MG63 (cell line): ENCODE measurements at regions not wholly inside any gene's neighbourhood (a gene's known extent, or its start where the extent isn't known, plus 50 kb on each side); places are given as distances from the start of the nearest gene placed in this dataset.

Experiments used
- DNase-seq: peaks from one replicate; pipeline ENCODE4 v3.0.0-alpha.2; 2020
- H3K27me3 ChIP-seq: fragments of 250-450 bp; sonication (Bioruptor Pico); 2 replicates; pipeline ENCODE4 v1.5.1; 2020; ENCODE audit warnings: mild to moderate bottlenecking, moderate library complexity
- H3K36me3 ChIP-seq: fragments of 250-450 bp; sonication (Bioruptor Pico); 2 replicates; pipeline ENCODE4 v1.5.1; 2020; ENCODE audit warnings: mild to moderate bottlenecking, moderate library complexity
- H3K4me3 ChIP-seq: fragments of 250-450 bp; sonication (Bioruptor Pico); 2 replicates; pipeline ENCODE4 v1.5.1; 2020; ENCODE audit warnings: mild to moderate bottlenecking, moderate library complexity
- H3K9me3 ChIP-seq: fragments of 250-450 bp; sonication (Bioruptor Pico); 2 replicates; pipeline ENCODE4 v1.5.1; 2020; ENCODE audit warnings: mild to moderate bottlenecking, moderate library complexity

- Histone ChIP-seq H3K36me3 (no peaks in the 10 kb centered on the region), H3K4me3 (no peak overlapping the region), H3K9me3 (no peaks in the 10 kb centered on the region), H3K27me3 (no peaks in the 10 kb centered on the region)
- no peak for DNase-seq
Observed at GRCh38 chr1:2878591-2878990, 77.1 kb upstream of the TTC34 start.

- no peaks in the 10 kb centered on the region for H3K27me3 ChIP-seq
- no peak overlapping the region for H3K4me3 ChIP-seq
- H3K36me3 ChIP-seq: no peaks in the 10 kb centered on the region
- H3K9me3 ChIP-seq: no peaks in the 10 kb centered on the region
- DNase-seq: no peak
Observed at GRCh38 chr1:2879026-2879425, 77.5 kb upstream of the TTC34 start.

DNA sequence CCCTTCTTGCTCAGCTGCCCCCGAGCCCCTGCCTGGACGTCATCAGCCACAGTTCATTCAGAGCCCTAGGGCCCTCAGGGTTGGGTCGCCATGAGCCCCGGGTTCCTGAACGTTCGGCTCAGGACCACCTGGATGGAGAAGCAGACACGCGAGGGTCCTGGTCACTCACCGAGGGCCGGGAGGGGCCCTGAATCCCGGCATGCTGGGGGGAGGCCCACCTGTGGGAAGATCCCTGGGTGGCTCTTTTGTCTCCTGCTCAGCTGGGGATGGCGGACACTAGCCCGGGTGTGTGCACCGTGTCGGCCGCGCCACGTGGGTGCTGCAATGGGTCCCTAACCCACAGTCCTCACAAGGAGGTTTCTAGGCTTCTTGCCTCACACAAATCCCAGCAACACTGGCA is 78.1 kb upstream of the TTC34 start:
- Histone ChIP-seq H3K27me3 (no peaks in the 10 kb centered on the region), H3K9me3 (no peaks in the 10 kb centered on the region), H3K4me3 (no peak overlapping the region), H3K36me3 (no peaks in the 10 kb centered on the region)
- no peak for DNase-seq

DNA sequence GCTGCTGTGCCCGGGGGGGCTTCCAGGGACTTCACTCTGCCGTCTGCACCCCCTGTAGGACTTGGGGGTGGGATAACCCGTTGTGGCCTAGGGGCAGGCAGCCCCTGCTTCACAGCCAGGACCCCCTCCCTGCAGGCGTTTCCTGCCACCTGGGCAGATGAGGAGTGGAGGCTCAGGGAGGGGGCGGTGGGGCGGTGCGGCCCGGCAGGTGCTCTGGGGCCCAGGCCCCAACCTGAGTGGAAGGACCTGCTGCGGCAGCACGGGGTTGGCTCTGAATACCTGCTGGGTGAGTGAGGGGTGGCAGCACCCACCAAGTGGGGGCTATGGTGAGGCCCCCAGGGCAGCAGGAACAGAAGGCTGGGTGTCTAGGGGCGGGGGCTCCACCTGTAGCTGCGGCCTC is 78.6 kb upstream of the TTC34 start:
- no peak for DNase-seq
- Histone ChIP-seq H3K9me3 (no peaks in the 10 kb centered on the region), H3K36me3 (no peaks in the 10 kb centered on the region), H3K27me3 (no peaks in the 10 kb centered on the region), H3K4me3 (no peak overlapping the region)

DNA sequence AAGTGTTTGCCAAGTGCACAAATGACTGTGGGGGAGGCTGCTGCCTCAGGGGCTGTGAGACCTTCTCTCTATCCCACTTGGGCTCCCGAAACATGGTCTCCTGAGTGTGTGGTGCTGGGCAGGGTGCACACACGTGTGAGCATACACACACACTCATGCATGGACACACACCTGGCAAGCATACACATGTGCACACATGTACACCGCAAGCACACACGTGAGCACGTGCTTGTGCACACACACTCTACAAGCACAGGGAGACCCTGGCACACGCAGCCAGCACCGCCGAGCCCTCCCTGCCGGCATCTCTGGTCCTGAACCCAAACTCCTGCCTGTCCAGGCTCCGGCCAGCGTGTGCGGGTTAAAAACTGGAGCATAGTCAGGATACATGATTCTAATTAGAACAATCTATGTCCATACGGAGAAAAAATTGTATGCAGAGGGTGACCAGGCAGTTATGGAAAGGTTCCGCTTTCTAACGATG is 79.4 kb upstream of the TTC34 start:
- no peaks in the 10 kb centered on the region for H3K9me3 ChIP-seq
- no peaks in the 10 kb centered on the region for H3K36me3 ChIP-seq
- H3K27me3 ChIP-seq: no peaks in the 10 kb centered on the region
- DNase-seq: no peak
- H3K4me3 ChIP-seq: no peak overlapping the region

DNA sequence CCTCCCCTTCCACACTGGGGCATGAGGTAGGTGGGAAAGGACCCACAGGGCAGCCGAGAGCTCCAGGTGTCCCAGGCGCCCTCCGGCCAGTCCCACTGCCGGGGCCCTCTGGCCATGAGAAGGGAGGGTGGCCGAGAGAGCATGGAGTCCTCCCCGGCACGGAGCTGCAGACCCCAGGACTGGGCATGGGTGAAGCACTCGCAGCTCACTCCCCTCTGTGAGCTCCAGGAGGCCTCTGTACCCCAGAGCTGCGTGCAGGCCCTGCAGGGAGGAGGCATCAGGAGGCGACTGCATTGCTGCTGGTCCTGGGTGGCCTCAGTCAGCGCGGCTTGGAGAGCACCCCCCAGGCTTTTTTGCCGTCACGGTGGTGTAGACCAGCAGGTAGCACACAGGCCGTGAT is 80.1 kb upstream of the TTC34 start:
- no peaks in the 10 kb centered on the region for H3K36me3 ChIP-seq
- H3K27me3 ChIP-seq: no peaks in the 10 kb centered on the region
- DNase-seq: no peak
- H3K4me3 ChIP-seq: no peak overlapping the region
- no peaks in the 10 kb centered on the region for H3K9me3 ChIP-seq

DNA sequence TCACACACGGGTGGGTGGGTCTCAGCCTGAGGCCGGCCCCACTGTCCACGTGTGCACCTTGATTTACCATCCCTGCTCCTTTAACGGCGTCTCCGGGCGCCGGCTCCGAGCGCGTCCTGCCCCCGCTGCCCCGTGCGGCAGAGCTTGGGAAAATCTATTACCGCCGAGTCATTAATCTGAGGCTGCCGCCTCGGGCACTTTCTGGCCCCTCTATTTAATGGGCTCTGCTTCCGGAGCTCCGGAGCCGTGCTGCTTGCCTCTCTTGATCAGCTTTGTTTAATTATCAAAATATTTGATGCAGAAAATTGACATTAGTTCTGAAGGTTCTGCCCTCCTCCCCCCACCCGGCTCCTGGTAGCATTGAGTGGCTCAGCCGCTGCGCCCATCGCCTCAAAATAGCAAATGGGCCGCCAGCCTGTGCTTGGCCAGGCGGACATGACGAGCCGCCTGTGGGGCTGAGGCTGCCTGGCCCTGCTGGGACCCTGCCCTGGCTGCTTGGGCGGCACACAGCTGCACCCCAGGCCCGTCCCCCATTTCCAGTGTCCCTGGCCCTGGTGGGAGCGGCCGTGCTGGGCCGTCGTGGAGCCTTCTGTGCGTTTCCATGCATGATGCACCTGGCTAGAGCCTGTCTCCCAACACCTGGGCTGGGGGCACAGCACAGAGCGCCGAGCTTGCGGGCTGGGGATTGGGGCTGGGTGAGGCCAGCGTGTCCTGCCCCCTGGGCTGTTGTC is 81.6 kb upstream of the TTC34 start:
- H3K4me3 ChIP-seq: no peak overlapping the region
- H3K27me3 ChIP-seq: no peaks in the 10 kb centered on the region
- no peak for DNase-seq
- no peaks in the 10 kb centered on the region for H3K9me3 ChIP-seq
- H3K36me3 ChIP-seq: no peaks in the 10 kb centered on the region

DNA sequence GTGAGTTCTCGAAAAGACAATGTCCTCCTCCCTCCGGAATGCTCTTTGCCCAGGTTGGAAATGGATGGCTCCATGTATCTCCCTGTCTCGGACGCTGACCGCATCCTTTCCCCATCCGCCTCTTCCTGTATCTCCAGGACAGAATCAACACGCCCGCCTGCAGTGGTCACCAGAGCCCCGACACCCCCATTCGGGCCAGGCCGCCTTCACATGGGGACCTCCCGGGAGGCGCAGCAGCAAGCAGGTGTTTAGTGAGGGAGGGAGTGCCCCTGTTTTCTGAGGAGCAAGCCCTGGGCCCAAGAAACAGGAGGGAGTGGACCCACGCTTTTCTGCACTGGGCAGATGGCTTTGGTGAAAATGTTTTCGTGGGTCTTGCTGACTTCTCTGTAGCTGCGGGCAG is 83.5 kb upstream of the TTC34 start:
- Histone ChIP-seq H3K36me3 (no peaks in the 10 kb centered on the region), H3K27me3 (no peaks in the 10 kb centered on the region), H3K9me3 (no peaks in the 10 kb centered on the region), H3K4me3 (no peak overlapping the region)
- no peak for DNase-seq

DNA sequence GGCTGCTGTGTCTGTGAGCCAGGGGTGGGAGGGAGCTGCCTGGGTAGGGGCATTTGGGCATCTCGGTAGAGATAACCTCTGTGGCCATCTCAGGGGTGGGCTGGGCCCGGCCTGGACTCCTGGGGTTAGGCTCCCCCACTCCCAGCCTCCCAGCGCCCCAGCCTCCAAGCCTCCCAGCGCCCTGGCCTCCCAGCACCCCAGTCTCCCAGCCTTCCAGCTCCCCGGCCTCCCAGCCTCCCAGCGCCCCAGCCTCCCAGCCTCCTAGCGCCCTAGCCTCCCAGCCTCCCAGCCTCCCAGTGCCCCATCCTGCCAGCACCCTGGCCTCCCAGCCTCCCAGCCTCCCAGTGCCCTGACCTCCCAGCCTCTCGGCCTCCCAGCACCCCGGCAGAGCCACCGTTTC is 85.1 kb upstream of the TTC34 start:
- H3K36me3 ChIP-seq: no peaks in the 10 kb centered on the region
- no peaks in the 10 kb centered on the region for H3K27me3 ChIP-seq
- DNase-seq: no peak
- no peak overlapping the region for H3K4me3 ChIP-seq
- no peaks in the 10 kb centered on the region for H3K9me3 ChIP-seq

GRCh38 chr1:2887941-2888855 is 86.7 kb upstream of the TTC34 start:
- Histone ChIP-seq H3K27me3 (no peaks in the 10 kb centered on the region), H3K9me3 (no peaks in the 10 kb centered on the region), H3K4me3 (no peak overlapping the region), H3K36me3 (no peaks in the 10 kb centered on the region)
- DNase-seq: no peak

- Histone ChIP-seq H3K27me3 (no peaks in the 10 kb centered on the region), H3K4me3 (no peak overlapping the region), H3K36me3 (no peaks in the 10 kb centered on the region), H3K9me3 (no peaks in the 10 kb centered on the region)
- no peak for DNase-seq
Observed at GRCh38 chr1:2890221-2890850, 88.8 kb upstream of the TTC34 start.

DNA sequence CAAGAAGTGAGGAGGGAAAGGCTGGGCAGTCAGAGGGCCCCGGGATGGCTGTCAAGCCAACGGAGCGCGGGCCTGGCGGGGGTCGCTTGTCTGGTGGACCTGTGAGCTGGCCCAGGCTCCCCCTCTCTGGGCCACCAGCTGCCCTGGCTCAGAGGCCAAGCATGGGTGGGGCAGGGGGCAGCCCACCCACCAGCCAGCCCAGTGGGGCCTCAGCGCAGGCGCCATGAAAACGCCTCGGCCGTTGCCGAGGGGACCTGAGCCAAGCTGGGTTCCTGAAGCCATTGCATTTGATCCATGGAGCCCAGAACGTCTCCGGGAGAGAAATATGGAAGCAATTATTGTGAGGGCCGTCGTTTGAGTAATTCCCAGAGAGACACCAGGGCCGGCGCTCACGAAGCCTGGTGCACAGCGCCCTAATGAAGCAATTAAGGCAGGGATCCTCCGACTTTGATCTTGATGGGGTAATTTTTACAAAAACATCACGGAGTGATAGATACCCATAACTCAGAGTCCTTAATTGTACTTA is 90.5 kb upstream of the TTC34 start:
- no peaks in the 10 kb centered on the region for H3K36me3 ChIP-seq
- no peaks in the 10 kb centered on the region for H3K27me3 ChIP-seq
- H3K4me3 ChIP-seq: no peak overlapping the region
- DNase-seq: no peak
- H3K9me3 ChIP-seq: peaks cover 4% of the 10 kb centered on the region; the same call in 1 of the 2 replicates

DNA sequence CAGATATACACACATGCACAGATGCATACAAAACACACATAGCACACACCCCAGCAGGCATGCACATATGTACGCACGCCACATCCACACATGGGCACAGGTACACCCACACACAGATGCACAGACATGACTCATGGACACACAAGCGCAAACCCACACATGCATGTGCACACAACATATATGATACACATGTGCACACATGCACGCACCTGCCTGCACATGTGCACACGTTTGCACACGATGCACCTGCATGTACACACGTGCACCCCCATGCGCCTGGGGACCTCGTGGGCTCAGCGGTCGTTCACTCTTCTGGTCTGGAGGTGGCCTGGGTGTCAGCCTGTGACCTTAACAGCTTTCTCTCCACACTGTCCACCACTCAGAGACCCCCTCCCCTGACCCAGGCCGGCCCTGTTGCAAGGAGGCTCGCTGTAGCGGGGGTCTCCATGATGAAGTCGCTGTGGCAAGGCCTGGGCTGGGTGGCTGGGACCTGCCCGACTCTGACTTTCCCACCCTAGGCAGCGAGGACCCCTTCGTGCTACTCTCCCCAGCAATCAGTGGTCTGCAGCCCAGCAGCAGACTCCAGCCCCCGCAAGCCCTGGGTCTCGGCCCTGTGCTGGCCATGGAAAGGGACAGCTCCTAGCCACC is 92.1 kb upstream of the TTC34 start:
- H3K9me3 ChIP-seq: peaks cover 4% of the 10 kb centered on the region; the same call in 1 of the 2 replicates
- H3K27me3 ChIP-seq: no peaks in the 10 kb centered on the region
- no peak overlapping the region for H3K4me3 ChIP-seq
- H3K36me3 ChIP-seq: no peaks in the 10 kb centered on the region
- DNase-seq: no peak

DNA sequence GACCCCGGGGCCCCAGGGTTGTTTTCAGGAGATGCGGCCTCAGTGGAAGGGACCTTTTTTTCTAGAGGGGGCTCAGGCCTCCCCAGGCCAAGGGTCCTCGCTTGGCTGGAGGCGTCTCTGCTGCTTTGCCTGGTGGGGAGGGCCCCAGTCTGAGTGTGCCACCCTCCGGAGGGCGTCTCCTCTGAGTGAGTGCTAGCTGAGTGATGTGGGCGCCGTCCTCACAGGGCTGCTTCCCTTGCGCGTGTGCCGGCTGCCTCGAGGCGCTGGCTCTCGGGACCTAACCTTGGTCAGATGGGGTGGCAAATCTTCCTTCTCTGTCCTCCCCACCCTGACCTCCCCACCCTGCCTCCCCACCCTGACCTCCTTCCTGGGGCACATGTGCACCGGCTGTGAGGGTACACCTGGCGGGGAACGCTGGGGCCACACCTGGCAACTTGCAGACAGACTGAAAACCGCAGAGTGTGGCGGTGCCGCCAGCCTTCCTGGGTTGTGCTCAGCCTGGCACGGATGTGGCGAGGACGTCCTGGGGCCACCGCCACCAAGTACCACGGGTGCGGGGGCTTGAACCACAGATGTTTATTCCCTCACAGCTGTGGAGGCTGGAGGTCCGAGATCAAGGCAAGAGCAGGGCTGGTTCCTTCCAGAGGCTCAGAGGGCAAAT is 93.0 kb upstream of the TTC34 start:
- no peaks in the 10 kb centered on the region for H3K27me3 ChIP-seq
- no peak overlapping the region for H3K4me3 ChIP-seq
- no peaks in the 10 kb centered on the region for H3K36me3 ChIP-seq
- DNase-seq: no peak
- H3K9me3 ChIP-seq: peaks cover 4% of the 10 kb centered on the region; the same call in 1 of the 2 replicates

- peaks cover 4% of the 10 kb centered on the region; the same call in 1 of the 2 replicates for H3K9me3 ChIP-seq
- DNase-seq: no peak
- H3K36me3 ChIP-seq: no peaks in the 10 kb centered on the region
- no peaks in the 10 kb centered on the region for H3K27me3 ChIP-seq
- no peak overlapping the region for H3K4me3 ChIP-seq
Observed at GRCh38 chr1:2896824-2897223, 95.3 kb upstream of the TTC34 start.

GRCh38 chr1:2903226-2903625 is 101.7 kb upstream of the TTC34 start:
- no peaks in the 10 kb centered on the region for H3K36me3 ChIP-seq
- H3K9me3 ChIP-seq: no peaks in the 10 kb centered on the region
- no peak overlapping the region for H3K4me3 ChIP-seq
- H3K27me3 ChIP-seq: peaks cover 13% of the 10 kb centered on the region
- DNase-seq: no peak
